Mesothelial cell of epicardium (in vitro differentiated cells): ENCODE measurements at regions not wholly inside any gene's neighbourhood (a gene's known extent, or its start where the extent isn't known, plus 50 kb on each side); places are given as distances from the start of the nearest gene placed in this dataset.

Experiments
- DNase-seq, 2 experiments: peaks; one replicate each; pipeline ENCODE4 v3.0.0; 2021; ENCODE audit warnings: low spot score in 2 of 2; ENCODE audit not compliant: unreplicated experiment in 2 of 2
- H3K27ac Mint-ChIP-seq: 2 replicates; pipeline ENCODE4 v1.8.0; 2021; ENCODE audit warnings: mixed read lengths
- H3K27me3 Mint-ChIP-seq: 2 replicates; pipeline ENCODE4 v1.8.0; 2021; ENCODE audit warnings: low read depth, mixed read lengths
- H3K36me3 Mint-ChIP-seq: 2 replicates; pipeline ENCODE4 v1.8.0; 2021; ENCODE audit warnings: mixed read lengths
- H3K4me1 Mint-ChIP-seq: 2 replicates; pipeline ENCODE4 v1.8.0; 2021; ENCODE audit warnings: mixed read lengths
- H3K4me3 Mint-ChIP-seq: 2 replicates; pipeline ENCODE4 v1.8.0; 2021; ENCODE audit warnings: mild to moderate bottlenecking, moderate library complexity, mixed read lengths
- H3K9me3 Mint-ChIP-seq: 2 replicates; pipeline ENCODE4 v1.8.0; 2021; ENCODE audit warnings: mixed read lengths
- CTCF ChIP-seq: fragments of 200-600 bp; sonication (generic); IDR thresholded peaks from one replicate; pipeline ENCODE4 v1.5.0; 2021; ENCODE audit warnings: antibody characterized with exemption; ENCODE audit not compliant: unreplicated experiment

GRCh38 chr5:38794986-38795385 is 50.8 kb upstream of the OSMR start:
- no peak for TF ChIP-seq CTCF
- Mint-ChIP-seq H3K27ac (no peak overlapping the region), H3K27me3 (peaks cover 11% of the 10 kb centered on the region), H3K4me3 (no peak overlapping the region), H3K4me1 (no peaks in the 10 kb centered on the region), H3K36me3 (no peaks in the 10 kb centered on the region), H3K9me3 (no peaks in the 10 kb centered on the region)
- DNase-seq = no peak

- Mint-ChIP-seq H3K27ac (no peak overlapping the region), H3K27me3 (peaks cover 5% of the 10 kb centered on the region), H3K9me3 (no peaks in the 10 kb centered on the region), H3K4me1 (no peaks in the 10 kb centered on the region), H3K36me3 (no peaks in the 10 kb centered on the region), H3K4me3 (no peak overlapping the region)
- no peak for TF ChIP-seq CTCF
- DNase-seq = no peak
These were observed 49.6 kb upstream of the OSMR start for GRCh38 chr5:38795986-38796741.
